Astrocyte (in vitro differentiated cells and primary cell): ENCODE measurements at regions not wholly inside any gene's neighbourhood (a gene's known extent, or its start where the extent isn't known, plus 50 kb on each side); places are given as distances from the start of the nearest gene placed in this dataset.

Source experiments
- EZH2 ChIP-seq: IDR thresholded peaks from 2 replicates; pipeline ENCODE4 v1.6.1; 2012; ENCODE audit warnings: mild to moderate bottlenecking, low read length, inconsistent platforms; ENCODE audit not compliant: insufficient read depth
- TF ChIP-seq, protein P1 (sequence below): IDR thresholded peaks from 2 replicates; pipeline ENCODE4 v1.5.1; 2011; ENCODE audit warnings: low read depth, mild to moderate bottlenecking, inconsistent platforms, low read length, moderate library complexity; ENCODE audit not compliant: insufficient read depth

DNA sequence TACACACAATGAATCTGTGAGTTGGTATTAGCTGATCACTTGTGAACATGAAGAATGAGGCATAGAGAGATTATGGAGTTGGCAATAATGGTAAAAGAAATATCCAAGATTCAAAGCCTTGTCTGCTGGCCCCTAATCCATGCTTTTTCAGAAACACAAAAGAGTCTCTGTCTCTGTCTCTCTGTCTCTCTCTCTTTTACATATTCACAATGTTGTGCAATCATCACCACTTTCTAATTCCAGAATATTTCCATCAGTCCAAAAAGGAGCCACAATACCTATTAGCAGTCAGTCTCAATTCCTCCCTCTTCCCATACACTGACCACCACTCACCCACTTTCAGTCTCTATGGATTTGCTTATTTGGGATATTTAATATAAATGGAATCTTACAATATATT is 370.1 kb upstream of the CDH8 start:
- TF ChIP-seq, protein P1, sequence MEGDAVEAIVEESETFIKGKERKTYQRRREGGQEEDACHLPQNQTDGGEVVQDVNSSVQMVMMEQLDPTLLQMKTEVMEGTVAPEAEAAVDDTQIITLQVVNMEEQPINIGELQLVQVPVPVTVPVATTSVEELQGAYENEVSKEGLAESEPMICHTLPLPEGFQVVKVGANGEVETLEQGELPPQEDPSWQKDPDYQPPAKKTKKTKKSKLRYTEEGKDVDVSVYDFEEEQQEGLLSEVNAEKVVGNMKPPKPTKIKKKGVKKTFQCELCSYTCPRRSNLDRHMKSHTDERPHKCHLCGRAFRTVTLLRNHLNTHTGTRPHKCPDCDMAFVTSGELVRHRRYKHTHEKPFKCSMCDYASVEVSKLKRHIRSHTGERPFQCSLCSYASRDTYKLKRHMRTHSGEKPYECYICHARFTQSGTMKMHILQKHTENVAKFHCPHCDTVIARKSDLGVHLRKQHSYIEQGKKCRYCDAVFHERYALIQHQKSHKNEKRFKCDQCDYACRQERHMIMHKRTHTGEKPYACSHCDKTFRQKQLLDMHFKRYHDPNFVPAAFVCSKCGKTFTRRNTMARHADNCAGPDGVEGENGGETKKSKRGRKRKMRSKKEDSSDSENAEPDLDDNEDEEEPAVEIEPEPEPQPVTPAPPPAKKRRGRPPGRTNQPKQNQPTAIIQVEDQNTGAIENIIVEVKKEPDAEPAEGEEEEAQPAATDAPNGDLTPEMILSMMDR = no peak
- TF ChIP-seq EZH2 = no peak
